ENCODE measurements at regions not wholly inside any gene's neighbourhood (a gene's known extent, or its start where the extent isn't known, plus 50 kb on each side); places are given as distances from the start of the nearest gene placed in this dataset.
A peak's percentile ranks its signal among the peaks of the same experiment; 100 is the strongest.

DNA sequence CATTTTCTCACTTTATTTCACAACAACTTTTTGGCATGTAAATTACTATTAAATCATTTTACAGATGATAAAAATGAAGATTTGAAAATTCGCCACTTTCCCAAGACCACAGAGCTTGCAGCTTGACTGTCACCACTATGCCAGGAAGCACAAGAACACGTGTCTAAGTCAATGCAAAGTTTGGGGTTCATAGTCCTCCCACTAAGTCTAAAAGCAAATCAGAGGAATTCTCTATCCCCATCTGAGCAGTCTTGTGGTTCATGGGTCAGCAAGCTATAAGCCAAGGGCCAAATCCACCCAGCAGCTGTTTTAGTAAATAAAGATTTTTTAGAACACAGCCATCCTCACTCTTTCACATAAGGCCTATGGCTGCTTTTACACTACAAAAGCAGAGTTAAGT lies 833.3 kb upstream of the INTU start:
- DNase-seq (ENCODE audit: low read depth), result no peak
- no peak overlapping the region for H3K4me3 ChIP-seq (ENCODE audit: low read depth, low read length)
- TF ChIP-seq, protein P1, sequence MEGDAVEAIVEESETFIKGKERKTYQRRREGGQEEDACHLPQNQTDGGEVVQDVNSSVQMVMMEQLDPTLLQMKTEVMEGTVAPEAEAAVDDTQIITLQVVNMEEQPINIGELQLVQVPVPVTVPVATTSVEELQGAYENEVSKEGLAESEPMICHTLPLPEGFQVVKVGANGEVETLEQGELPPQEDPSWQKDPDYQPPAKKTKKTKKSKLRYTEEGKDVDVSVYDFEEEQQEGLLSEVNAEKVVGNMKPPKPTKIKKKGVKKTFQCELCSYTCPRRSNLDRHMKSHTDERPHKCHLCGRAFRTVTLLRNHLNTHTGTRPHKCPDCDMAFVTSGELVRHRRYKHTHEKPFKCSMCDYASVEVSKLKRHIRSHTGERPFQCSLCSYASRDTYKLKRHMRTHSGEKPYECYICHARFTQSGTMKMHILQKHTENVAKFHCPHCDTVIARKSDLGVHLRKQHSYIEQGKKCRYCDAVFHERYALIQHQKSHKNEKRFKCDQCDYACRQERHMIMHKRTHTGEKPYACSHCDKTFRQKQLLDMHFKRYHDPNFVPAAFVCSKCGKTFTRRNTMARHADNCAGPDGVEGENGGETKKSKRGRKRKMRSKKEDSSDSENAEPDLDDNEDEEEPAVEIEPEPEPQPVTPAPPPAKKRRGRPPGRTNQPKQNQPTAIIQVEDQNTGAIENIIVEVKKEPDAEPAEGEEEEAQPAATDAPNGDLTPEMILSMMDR (conservative IDR thresholded peaks at IDR 0.05; ENCODE audit: low read depth, low read length), result no peak

GRCh38 chr4:126799971-126800574 lies 832.7 kb upstream of the INTU start:
- TF ChIP-seq, protein P1 (conservative IDR thresholded peaks at IDR 0.05; ENCODE audit: low read depth, low read length), result no peak
- no peak for DNase-seq (ENCODE audit: low read depth)
- no peak overlapping the region for H3K4me3 ChIP-seq (ENCODE audit: low read depth, low read length)

- TF ChIP-seq, protein P1 (conservative IDR thresholded peaks at IDR 0.05; ENCODE audit: low read depth, low read length), result no peak
These were observed 832.1 kb upstream of the INTU start for GRCh38 chr4:126800575-126801141.

GRCh38 chr4:126807132-126807531 lies 825.6 kb upstream of the INTU start:
- TF ChIP-seq, protein P1 (conservative IDR thresholded peaks at IDR 0.05; ENCODE audit: low read depth, low read length), result no peak
- no peak for DNase-seq (ENCODE audit: low read depth)
- no peak overlapping the region for H3K4me3 ChIP-seq (ENCODE audit: low read depth, low read length)

More at GRCh38 chr4:126800575-126801141, 832.1 kb upstream of the INTU start:
- no peak for DNase-seq (ENCODE audit: low read depth)
- H3K4me3 ChIP-seq (ENCODE audit: low read depth, low read length), result no peak overlapping the region

GRCh38 chr4:126812076-126812475 lies 820.7 kb upstream of the INTU start:
- DNase-seq (ENCODE audit: low read depth), result no peak
- TF ChIP-seq, protein P1 (conservative IDR thresholded peaks at IDR 0.05; ENCODE audit: low read depth, low read length), result peak; percentile 13
- no peak overlapping the region for H3K4me3 ChIP-seq (ENCODE audit: low read depth, low read length)

GRCh38 chr4:126820631-126821030 lies 812.1 kb upstream of the INTU start:
- H3K4me3 ChIP-seq (ENCODE audit: low read depth, low read length), result no peak overlapping the region
- TF ChIP-seq, protein P1 (conservative IDR thresholded peaks at IDR 0.05; ENCODE audit: low read depth, low read length), result no peak
- no peak for DNase-seq (ENCODE audit: low read depth)

DNA sequence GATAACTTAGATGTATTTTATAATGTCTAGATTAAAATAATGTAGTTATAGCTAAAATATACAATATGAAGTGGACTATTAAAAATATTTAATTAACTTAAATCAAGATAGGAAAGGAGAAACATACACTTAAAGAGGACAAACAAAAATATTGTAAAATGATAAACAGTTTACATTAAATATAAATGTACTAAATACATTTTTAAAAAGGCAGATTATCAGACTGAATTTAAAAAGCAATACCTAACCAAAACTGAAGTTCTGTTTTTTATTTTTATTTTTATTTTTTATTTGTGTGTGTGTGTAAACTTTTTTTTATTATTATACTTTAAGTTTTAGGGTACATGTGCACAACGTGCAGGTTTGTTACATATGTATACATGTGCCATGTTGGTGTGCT lies 811.6 kb upstream of the INTU start:
- TF ChIP-seq, protein P1 (conservative IDR thresholded peaks at IDR 0.05; ENCODE audit: low read depth, low read length), result no peak
- DNase-seq (ENCODE audit: low read depth), result no peak

More for the DNA sequence above, 811.6 kb upstream of the INTU start:
- no peak overlapping the region for H3K4me3 ChIP-seq (ENCODE audit: low read depth, low read length)
